SK-N-SH (cell line): ENCODE measurements at regions not wholly inside any gene's neighbourhood (a gene's known extent, or its start where the extent isn't known, plus 50 kb on each side); places are given as distances from the start of the nearest gene placed in this dataset.

ENCODE experiments used
- CTCF ChIA-PET: fragments of 300-600, 350-600 bp; formaldehyde crosslinking; extraction: SDS; loops from one replicate; lab custom pipeline; 2021; lab: Yijun Ruan, JAX
- POLR2A ChIA-PET: fragments of 350-600 bp; sonication (Branson Sonifier 250); formaldehyde crosslinking; extraction: SDS; loops from one replicate; lab custom pipeline; 2020; ENCODE audit warnings: antibody characterized with exemption, inconsistent platforms; lab: Yijun Ruan, JAX
- DNase-seq: peaks from one replicate; pipeline ENCODE4 v3.0.0; 2012
- H2AFZ ChIP-seq: fragments of 200-600 bp; sonication (generic); 2 replicates; pipeline ENCODE4 v1.8.1; 2016; ENCODE audit warnings: antibody characterized with exemption, mild to moderate bottlenecking, low read depth
- H3F3A ChIP-seq: fragments of 200-600 bp; sonication (generic); replicated peaks from 2 replicates; pipeline ENCODE3; 2016; ENCODE audit warnings: antibody characterized with exemption, mild to moderate bottlenecking; ENCODE audit not compliant: insufficient read depth
- H3K27ac ChIP-seq, 2 experiments: fragments of 200-500 bp in 1 of 2; fragments of 200-600 bp in 1 of 2; sonication (Bioruptor generic) in 1 of 2; sonication (generic), shearing (Covaris generic) in 1 of 2; 2 replicates each; pipeline versions ENCODE4 v1.5.1 to v1.6.1; 2014 to 2016; ENCODE audit warnings: low read depth in 2 of 2, inconsistent platforms in 1 of 2, low read length in 1 of 2, mild to moderate bottlenecking in 1 of 2, mixed read lengths in 1 of 2
- H3K27me3 ChIP-seq: fragments of 200-600 bp; sonication (generic), shearing (Covaris generic); 2 replicates; pipeline ENCODE4 v1.6.1; 2016; ENCODE audit warnings: mixed run types; ENCODE audit not compliant: insufficient read depth
- H3K36me3 ChIP-seq, 2 experiments: fragments of 200-500 bp in 1 of 2; fragments of 200-600 bp in 1 of 2; sonication (Bioruptor generic) in 1 of 2; sonication (generic) in 1 of 2; replicated peaks in 1 of 2; 2 replicates each; pipeline versions ENCODE3 to v1.5.1; 2014 to 2016; ENCODE audit warnings: low read length in 1 of 2, mild to moderate bottlenecking in 1 of 2; ENCODE audit not compliant: insufficient read depth in 2 of 2, control insufficient read depth in 1 of 2
- H3K4me1 ChIP-seq, 2 experiments: fragments of 200-500 bp in 1 of 2; fragments of 200-600 bp in 1 of 2; sonication (Bioruptor generic) in 1 of 2; sonication (generic), shearing (Covaris generic) in 1 of 2; 2 replicates each; pipeline versions ENCODE4 v1.5.1 to v1.6.1; 2014 to 2016; ENCODE audit warnings: low read depth in 1 of 2, low read length in 1 of 2, mixed run types in 1 of 2; ENCODE audit not compliant: insufficient read depth in 2 of 2, control insufficient read depth in 1 of 2
- H3K4me2 ChIP-seq: fragments of 200-600 bp; sonication (generic), shearing (Covaris generic); 2 replicates; pipeline ENCODE4 v1.6.1; 2017; ENCODE audit warnings: mixed run types
- H3K4me3 ChIP-seq, 2 experiments: fragments of 200-500 bp in 1 of 2; fragments of 200-600 bp in 1 of 2; sonication (Bioruptor generic) in 1 of 2; sonication (generic), shearing (Covaris generic) in 1 of 2; 2 replicates each; pipeline versions ENCODE4 v1.5.1 to v1.8.1; 2014 to 2016; ENCODE audit warnings: low read depth in 2 of 2, inconsistent platforms in 1 of 2, low read length in 1 of 2, mild to moderate bottlenecking in 1 of 2, mixed read lengths in 1 of 2, moderate library complexity in 1 of 2
- H3K79me2 ChIP-seq: fragments of 200-600 bp; sonication (generic); 2 replicates; pipeline ENCODE4 v1.8.1; 2017; ENCODE audit warnings: mild to moderate bottlenecking; ENCODE audit not compliant: insufficient read depth
- H3K9ac ChIP-seq: fragments of 200-600 bp; sonication (generic); 2 replicates; pipeline ENCODE4 v1.6.1; 2017; ENCODE audit warnings: mixed run types
- H3K9me2 ChIP-seq: fragments of 200-600 bp; sonication (generic); 2 replicates; pipeline ENCODE4 v1.6.1; 2017; ENCODE audit warnings: mixed run types
- H3K9me3 ChIP-seq: fragments of 200-600 bp; sonication (generic); 2 replicates; pipeline ENCODE4 v1.6.1; 2017; ENCODE audit warnings: mixed run types, mild to moderate bottlenecking, moderate library complexity
- H4K20me1 ChIP-seq: fragments of 200-600 bp; sonication (generic); 2 replicates; pipeline ENCODE4 v1.6.1; 2017; ENCODE audit warnings: mild to moderate bottlenecking, mixed run types; ENCODE audit not compliant: insufficient read depth
- CTCF ChIP-seq: fragments of 200-600 bp; sonication (generic); IDR thresholded peaks from 2 replicates; pipeline ENCODE4 v1.6.1; 2017; ENCODE audit warnings: antibody characterized with exemption, mild to moderate bottlenecking, moderate library complexity
- ELF1 ChIP-seq: IDR thresholded peaks from 2 replicates; pipeline ENCODE4 v1.4.0; 2012
- FOSL2 ChIP-seq: IDR thresholded peaks from 2 replicates; pipeline ENCODE4 v1.4.0; 2012; ENCODE audit warnings: low read depth, mild to moderate bottlenecking, moderate library complexity, borderline replicate concordance
- FOXJ3 ChIP-seq: sonication (generic); formaldehyde crosslinking; IDR thresholded peaks from 2 replicates; pipeline ENCODE4 v1.5.1; 2020; ENCODE audit warnings: mild to moderate bottlenecking, missing genetic modification reagents
- GABPA ChIP-seq: IDR thresholded peaks from 2 replicates; pipeline ENCODE4 v1.4.0; 2012; ENCODE audit warnings: low read depth, mild to moderate bottlenecking
- IRF3 ChIP-seq: fragments of 150-350 bp; IDR thresholded peaks from 2 replicates; pipeline ENCODE4 v1.6.1; 2016; ENCODE audit warnings: mild to moderate bottlenecking, low read depth, low read length
- JUND ChIP-seq: IDR thresholded peaks from 2 replicates; pipeline ENCODE4 v1.4.0; 2012
- NFIC ChIP-seq: IDR thresholded peaks from 2 replicates; pipeline ENCODE4 v1.4.0; 2012; ENCODE audit warnings: borderline replicate concordance
- NRF1 ChIP-seq: IDR thresholded peaks from 2 replicates; pipeline ENCODE4 v1.6.1; 2012; ENCODE audit warnings: low read depth, mild to moderate bottlenecking, low read length
- POLR2AphosphoS5 ChIP-seq: IDR thresholded peaks from 2 replicates; pipeline ENCODE4 v1.6.1; 2012; ENCODE audit warnings: low read depth, low read length
- RCOR1 ChIP-seq: fragments of 150-350 bp; IDR thresholded peaks from 2 replicates; pipeline ENCODE4 v1.6.1; 2017; ENCODE audit warnings: antibody characterized with exemption, low read length
- RXRA ChIP-seq: IDR thresholded peaks from 2 replicates; pipeline ENCODE4 v1.4.0; 2012; ENCODE audit warnings: low read depth, mild to moderate bottlenecking, borderline replicate concordance
- SIN3A ChIP-seq: IDR thresholded peaks from 2 replicates; pipeline ENCODE4 v1.6.1; 2012; ENCODE audit warnings: low read depth, mild to moderate bottlenecking, low read length, moderate library complexity, borderline replicate concordance
- SMC3 ChIP-seq: IDR thresholded peaks from 2 replicates; pipeline ENCODE4 v1.6.1; 2012; ENCODE audit warnings: low read depth, low read length, improper control_type of control experiment
- WGBS: methylation state at CpG from one replicate; pipeline ENCODE4 v1.1.6; 2017; ENCODE audit warnings: low lambda C conversion rate; 5-methylcytosine and 5-hydroxymethylcytosine counted together
- TF ChIP-seq, protein P1 (sequence below): IDR thresholded peaks from 2 replicates; pipeline ENCODE4 v1.4.0; 2012; ENCODE audit warnings: low read depth, borderline replicate concordance
- TF ChIP-seq, protein P2 (sequence below): IDR thresholded peaks from 2 replicates; pipeline ENCODE4 v1.6.1; 2012; ENCODE audit warnings: mild to moderate bottlenecking, low read depth, low read length, moderate library complexity

GRCh38 chr13:90427322-90428272, 919.9 kb upstream of the MIR17HG start:
- WGBS, result 39% methylated on average over 6 of the region's 8 CpGs
- no peak overlapping the region for H3K4me2 ChIP-seq
- peak overlapping the region in 1 of 2 experiments; percentile 22; a peak in 1 of 4 replicates for H3K27ac ChIP-seq
- no peak overlapping the region for H2AFZ ChIP-seq
- DNase-seq, result peak; percentile 43
- no peaks in the 10 kb centered on the region for H3K79me2 ChIP-seq
- POLR2A ChIA-PET, result no interaction called here
- TF ChIP-seq RCOR1 (no peak), CTCF (no peak), JUND (no peak), SMC3 (no peak), FOSL2 (no peak), SIN3A (no peak), POLR2AphosphoS5 (no peak), GABPA (no peak), RXRA (no peak), NRF1 (no peak), FOXJ3 (no peak), ELF1 (no peak), IRF3 (no peak), NFIC (no peak)
- TF ChIP-seq, protein P1, sequence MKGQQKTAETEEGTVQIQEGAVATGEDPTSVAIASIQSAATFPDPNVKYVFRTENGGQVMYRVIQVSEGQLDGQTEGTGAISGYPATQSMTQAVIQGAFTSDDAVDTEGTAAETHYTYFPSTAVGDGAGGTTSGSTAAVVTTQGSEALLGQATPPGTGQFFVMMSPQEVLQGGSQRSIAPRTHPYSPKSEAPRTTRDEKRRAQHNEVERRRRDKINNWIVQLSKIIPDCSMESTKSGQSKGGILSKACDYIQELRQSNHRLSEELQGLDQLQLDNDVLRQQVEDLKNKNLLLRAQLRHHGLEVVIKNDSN, result no peak
- TF ChIP-seq, protein P2, sequence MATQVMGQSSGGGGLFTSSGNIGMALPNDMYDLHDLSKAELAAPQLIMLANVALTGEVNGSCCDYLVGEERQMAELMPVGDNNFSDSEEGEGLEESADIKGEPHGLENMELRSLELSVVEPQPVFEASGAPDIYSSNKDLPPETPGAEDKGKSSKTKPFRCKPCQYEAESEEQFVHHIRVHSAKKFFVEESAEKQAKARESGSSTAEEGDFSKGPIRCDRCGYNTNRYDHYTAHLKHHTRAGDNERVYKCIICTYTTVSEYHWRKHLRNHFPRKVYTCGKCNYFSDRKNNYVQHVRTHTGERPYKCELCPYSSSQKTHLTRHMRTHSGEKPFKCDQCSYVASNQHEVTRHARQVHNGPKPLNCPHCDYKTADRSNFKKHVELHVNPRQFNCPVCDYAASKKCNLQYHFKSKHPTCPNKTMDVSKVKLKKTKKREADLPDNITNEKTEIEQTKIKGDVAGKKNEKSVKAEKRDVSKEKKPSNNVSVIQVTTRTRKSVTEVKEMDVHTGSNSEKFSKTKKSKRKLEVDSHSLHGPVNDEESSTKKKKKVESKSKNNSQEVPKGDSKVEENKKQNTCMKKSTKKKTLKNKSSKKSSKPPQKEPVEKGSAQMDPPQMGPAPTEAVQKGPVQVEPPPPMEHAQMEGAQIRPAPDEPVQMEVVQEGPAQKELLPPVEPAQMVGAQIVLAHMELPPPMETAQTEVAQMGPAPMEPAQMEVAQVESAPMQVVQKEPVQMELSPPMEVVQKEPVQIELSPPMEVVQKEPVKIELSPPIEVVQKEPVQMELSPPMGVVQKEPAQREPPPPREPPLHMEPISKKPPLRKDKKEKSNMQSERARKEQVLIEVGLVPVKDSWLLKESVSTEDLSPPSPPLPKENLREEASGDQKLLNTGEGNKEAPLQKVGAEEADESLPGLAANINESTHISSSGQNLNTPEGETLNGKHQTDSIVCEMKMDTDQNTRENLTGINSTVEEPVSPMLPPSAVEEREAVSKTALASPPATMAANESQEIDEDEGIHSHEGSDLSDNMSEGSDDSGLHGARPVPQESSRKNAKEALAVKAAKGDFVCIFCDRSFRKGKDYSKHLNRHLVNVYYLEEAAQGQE, result no peak
- no peaks in the 10 kb centered on the region for H3K36me3 ChIP-seq
- no peak overlapping the region for H3K4me3 ChIP-seq
- H3K4me1 ChIP-seq, result peaks cover 0 to 15% of the 10 kb centered on the region in 2 experiments; a peak in 1 of 4 replicates
- CTCF ChIA-PET, result interaction anchor here (0.9 kb wide), 1 partner anchor 44 kb away, joined by 3 read pairs; no protein-coding TSS in a partner anchor
- no peaks in the 10 kb centered on the region for H4K20me1 ChIP-seq
- H3K27me3 ChIP-seq, result no peaks in the 10 kb centered on the region
- H3F3A ChIP-seq, result no peaks in the 10 kb centered on the region
- H3K9me2 ChIP-seq, result no peaks in the 10 kb centered on the region
- H3K9me3 ChIP-seq, result no peaks in the 10 kb centered on the region
- H3K9ac ChIP-seq, result no peak overlapping the region
